HL-60 (cell line): ENCODE measurements at regions not wholly inside any gene's neighbourhood (a gene's known extent, or its start where the extent isn't known, plus 50 kb on each side); places are given as distances from the start of the nearest gene placed in this dataset.

Experiments
- CTCF ChIP-seq: IDR thresholded peaks from one replicate; pipeline ENCODE4 v1.5.1; 2011; ENCODE audit warnings: low read length, control low read depth, inconsistent platforms; ENCODE audit not compliant: insufficient read depth
- REST ChIP-seq: IDR thresholded peaks from 2 replicates; pipeline ENCODE4 v1.6.1; 2012; ENCODE audit warnings: low read depth; ENCODE audit not compliant: insufficient replicate concordance

GRCh38 chr2:167637741-167638140, 609.7 kb downstream of the STK39 start:
- TF ChIP-seq CTCF: no peak
- no peak for TF ChIP-seq REST
